ENCODE measurements at regions not wholly inside any gene's neighbourhood (a gene's known extent, or its start where the extent isn't known, plus 50 kb on each side); places are given as distances from the start of the nearest gene placed in this dataset.

GRCh38 chrX:10071451-10072144, 85.2 kb upstream of the CLCN4 start:
- TF ChIP-seq, protein P1, sequence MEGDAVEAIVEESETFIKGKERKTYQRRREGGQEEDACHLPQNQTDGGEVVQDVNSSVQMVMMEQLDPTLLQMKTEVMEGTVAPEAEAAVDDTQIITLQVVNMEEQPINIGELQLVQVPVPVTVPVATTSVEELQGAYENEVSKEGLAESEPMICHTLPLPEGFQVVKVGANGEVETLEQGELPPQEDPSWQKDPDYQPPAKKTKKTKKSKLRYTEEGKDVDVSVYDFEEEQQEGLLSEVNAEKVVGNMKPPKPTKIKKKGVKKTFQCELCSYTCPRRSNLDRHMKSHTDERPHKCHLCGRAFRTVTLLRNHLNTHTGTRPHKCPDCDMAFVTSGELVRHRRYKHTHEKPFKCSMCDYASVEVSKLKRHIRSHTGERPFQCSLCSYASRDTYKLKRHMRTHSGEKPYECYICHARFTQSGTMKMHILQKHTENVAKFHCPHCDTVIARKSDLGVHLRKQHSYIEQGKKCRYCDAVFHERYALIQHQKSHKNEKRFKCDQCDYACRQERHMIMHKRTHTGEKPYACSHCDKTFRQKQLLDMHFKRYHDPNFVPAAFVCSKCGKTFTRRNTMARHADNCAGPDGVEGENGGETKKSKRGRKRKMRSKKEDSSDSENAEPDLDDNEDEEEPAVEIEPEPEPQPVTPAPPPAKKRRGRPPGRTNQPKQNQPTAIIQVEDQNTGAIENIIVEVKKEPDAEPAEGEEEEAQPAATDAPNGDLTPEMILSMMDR (IDR thresholded peaks at IDR 0.05) = no peak
- TF ChIP-seq POLR2A (IDR thresholded peaks at IDR 0.05) (no peak), POLR2AphosphoS5 (IDR thresholded peaks at IDR 0.05) (no peak)

Measured in breast epithelium (tissue), 3 donors.